HG02759 (cell line): ENCODE measurements at regions not wholly inside any gene's neighbourhood (a gene's known extent, or its start where the extent isn't known, plus 50 kb on each side); places are given as distances from the start of the nearest gene placed in this dataset.

Source experiments
- ATAC-seq: cut with Tn5 transposase; IDR thresholded peaks from one replicate; pipeline ENCODE4 v1.9.1; 2021; ENCODE audit warnings: mild to moderate bottlenecking, moderate library complexity; ENCODE audit not compliant: unreplicated experiment

DNA sequence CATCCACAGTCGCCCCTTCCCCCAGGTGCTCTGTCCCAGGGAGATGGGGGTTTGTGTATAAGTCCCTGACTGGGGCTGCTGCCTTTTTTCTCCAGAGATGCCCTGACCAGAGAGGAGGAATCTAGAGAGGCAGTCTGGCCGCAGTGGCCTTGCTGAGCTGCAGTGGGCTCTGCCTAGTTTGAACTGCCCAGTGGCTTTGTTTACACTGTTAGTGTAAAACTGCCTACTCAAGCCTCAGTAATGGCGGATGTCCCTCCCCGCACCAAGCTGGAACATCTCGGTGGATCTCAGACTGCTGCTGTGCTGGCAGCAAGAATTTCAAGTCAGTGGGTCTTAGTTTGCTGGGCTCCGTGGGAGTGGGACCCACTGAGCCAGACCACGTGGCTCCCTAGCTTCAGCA lies 102.6 kb upstream of the GIMD1 start:
- ATAC-seq, result no peak

- no peak for ATAC-seq
Measured at GRCh38 chr4:106463622-106464021, 95.0 kb upstream of the GIMD1 start.

DNA sequence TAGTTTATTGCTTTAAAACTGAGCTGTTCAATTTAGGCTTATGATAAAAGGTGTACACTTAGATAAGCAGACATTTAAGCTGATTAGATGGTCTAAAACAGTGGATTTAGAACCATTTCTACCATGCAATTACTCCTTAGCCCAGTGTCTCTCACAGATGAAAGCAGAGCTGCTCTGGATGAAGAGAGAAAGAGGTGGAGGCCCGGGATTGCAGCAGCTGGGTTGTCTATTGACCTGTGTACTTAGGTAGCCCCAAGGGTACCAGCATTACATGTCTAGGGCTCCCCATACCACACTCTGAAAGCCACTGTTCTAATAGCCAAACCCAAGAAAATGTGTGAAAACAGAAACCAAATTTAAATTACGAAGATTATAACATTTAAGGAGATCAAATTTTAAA lies 86.0 kb upstream of the GIMD1 start:
- ATAC-seq, result no peak

GRCh38 chr4:106454021-106454420 lies 85.4 kb upstream of the GIMD1 start:
- ATAC-seq, result no peak

DNA sequence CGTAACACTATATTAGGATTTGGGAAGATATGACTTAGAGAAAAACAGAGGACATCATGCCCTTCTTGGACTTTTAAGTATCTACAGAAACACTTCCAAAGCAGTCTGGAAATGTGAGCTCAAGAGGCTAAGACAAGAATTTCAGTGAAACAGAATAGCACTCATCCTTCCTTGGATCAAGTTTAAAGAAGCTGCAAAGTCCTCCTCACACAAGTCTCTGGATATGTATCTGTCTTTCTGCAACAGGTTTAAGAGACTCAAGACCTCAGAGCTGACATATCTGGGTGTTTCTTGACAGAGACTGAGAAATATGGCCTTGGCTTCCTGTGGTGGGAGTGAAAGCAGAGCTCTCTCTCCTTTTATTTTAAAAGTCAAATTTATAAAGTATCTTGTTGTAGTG lies 82.5 kb upstream of the GIMD1 start:
- no peak for ATAC-seq

DNA sequence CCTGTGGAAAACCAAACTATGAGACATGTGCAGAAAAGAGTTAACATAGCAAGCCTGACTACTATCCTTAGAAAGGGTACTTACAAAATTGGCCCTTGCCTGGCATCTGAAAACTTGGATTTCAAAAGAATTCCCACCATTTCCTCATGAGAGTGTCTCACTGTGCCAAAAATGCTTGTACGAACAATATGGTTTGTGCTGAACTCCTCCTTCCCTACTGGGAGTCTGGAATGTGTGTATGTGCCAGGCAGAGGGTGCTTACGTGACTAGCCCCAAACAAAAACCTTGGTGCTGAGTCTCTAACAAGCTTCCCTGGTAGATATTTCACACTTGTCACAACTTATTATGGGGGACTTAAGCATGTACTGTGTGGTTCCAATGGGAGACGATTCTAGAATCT lies 81.7 kb upstream of the GIMD1 start:
- ATAC-seq, result no peak

DNA sequence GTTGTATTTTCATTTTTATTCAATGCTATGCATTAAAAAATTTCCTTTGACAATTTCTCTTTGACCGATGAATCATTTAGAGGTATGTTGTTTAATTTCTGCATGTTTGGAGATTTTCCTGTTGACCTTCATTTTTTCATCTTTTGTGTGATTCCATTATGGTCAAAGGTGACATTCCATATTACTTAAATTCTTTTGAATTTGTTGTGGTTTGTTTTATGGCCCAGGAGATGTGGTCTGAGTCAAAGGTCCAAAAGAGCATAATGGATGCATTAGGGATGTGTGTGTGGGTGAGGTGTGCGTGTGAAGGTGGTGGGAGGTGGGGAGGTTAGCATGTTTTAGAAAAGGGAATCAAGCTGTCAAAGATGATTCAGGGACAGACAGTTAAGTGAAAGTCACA lies 76.0 kb upstream of the GIMD1 start:
- no peak for ATAC-seq

DNA sequence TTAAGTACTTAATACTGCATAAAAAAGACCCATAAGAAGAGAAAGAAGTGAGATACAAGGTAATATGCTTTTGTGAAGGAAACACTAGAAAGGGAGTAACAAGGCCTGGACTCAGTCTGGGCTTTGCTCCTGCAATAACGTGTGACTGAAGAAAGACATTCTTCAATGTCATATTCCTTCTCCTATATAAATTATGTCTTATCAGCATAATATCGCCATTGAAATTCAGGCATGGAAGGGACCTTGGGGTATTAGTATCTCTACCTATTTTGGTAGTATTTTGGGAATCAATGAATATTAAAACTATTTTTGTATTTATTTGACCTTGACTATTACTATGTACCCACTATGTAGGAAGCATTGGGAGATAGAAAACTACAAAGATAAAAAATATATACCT lies 62.2 kb upstream of the GIMD1 start:
- ATAC-seq, result no peak

- no peak for ATAC-seq
Measured at GRCh38 chr4:106429885-106430284, 61.3 kb upstream of the GIMD1 start.

DNA sequence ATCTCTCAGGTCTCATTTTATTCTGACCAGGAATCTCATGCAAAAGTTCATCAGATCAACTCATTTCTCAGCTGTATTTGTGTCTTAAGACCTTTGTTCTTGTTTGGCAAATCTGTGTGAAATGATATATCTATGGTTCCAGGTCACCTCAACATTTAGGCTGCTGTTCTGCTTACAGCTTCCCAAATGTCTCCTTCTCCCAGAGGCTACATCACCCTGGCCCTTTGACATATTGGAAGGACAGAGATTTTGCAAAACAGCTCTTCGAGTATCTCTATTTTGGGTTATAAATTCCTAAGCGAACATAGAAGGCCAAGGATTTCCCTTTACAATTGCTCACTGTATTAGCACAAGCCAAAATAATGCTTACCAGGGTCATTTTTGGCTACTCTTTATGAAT lies 57.5 kb upstream of the GIMD1 start:
- ATAC-seq, result no peak

GRCh38 chr4:106425576-106425975 lies 57.0 kb upstream of the GIMD1 start:
- ATAC-seq, result no peak

- ATAC-seq, result no peak
Measured at GRCh38 chr4:106424426-106424825, 55.8 kb upstream of the GIMD1 start.

- no peak for ATAC-seq
Measured at GRCh38 chr4:106423791-106424190, 55.2 kb upstream of the GIMD1 start.

- ATAC-seq, result no peak
Measured at GRCh38 chr4:106422766-106423165, 54.2 kb upstream of the GIMD1 start.

DNA sequence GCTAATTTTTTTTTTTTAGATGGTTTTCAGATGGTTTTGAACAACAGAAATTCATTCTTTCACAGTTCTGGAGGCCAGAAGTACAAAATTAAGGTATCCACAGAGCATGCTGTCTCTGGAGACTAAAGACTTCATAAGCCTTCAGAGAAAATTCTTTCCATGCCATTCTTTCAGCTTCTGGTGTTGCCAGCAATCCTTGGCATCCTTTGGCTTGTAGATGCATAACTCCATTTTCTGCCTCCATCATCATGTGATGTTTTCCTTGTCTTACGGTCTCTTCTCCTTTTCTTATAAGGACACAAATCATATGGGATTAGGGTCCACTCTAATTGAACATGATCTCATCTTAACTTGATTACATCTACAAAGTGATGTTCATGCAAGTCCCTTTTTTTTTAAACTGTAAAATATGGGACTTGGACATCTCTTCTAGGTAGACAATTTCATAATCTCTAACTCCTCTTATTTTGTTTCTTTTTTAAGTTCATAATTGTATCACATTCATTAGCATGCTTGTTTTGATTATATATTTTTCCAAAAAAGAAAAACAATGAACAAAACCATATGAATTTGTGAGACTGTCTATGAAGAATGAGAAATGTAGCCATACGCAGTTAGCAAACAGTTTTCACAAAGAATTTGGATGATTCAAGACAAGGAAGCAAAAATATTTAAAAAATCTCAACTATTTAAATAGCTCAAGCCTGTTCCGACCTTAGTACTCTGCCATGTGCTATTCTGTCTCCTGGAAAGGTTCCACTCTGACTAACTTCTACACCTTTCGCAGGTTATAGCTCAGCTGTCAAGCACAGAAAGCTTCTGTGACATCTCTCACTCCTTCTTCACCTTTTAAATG lies 53.1 kb upstream of the GIMD1 start:
- ATAC-seq, result no peak

DNA sequence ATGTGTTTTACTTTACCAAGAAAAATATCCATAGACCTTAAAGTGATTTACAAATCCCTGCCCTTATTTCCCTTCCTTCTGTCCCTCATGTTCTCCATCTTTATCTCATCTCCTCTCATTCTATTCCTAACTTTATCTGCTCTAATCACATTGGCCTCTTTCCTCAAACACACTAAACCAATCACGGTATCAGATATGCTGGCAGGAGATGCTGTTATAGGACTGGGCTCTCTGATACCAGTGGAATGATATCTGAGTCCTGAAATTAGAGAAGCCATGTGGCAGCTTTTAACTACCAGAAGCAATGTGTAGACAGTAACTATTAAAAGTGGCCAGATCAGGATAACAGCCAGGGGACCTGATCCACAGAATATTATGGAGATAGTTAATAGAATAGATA lies 49.9 kb upstream of the GIMD1 start:
- ATAC-seq, result no peak
